ENCODE measurements at regions not wholly inside any gene's neighbourhood (a gene's known extent, or its start where the extent isn't known, plus 50 kb on each side); places are given as distances from the start of the nearest gene placed in this dataset.

DNA sequence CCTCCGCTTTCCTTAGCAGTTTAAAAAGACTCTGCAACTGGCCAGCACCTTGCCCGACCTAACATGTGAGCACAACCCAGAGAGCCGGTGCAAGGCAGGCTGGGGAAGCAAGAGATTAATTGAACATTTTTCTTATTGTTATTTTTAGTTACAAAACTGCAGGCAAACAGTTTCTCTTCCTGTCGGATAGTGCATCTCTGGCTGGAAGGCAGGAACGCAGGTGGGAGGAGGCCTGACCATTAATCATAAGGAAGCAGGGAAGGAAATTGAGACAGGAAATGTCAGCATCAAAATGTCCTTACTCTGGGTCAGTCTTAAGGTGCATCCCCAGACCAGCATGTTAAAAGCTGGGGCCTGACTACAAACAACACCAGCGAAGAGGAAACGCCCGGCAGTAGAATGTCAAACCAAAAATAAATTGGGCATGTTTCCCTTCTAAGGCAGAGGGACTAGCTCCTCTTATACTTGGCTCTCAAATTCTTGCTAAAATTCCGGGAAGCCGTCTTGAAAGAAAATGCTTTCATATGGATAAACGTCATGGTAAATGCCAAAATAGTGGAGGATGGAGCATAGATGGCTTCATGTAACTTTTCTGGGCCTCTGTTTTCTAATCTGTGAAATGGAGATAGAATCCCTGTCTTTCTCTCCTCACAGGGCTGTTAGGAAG is 226.8 kb downstream of the RAP2A start:
- H3K36me3 ChIP-seq (ENCODE audit: insufficient read depth, low read length): no peaks in the 10 kb centered on the region
- no peak overlapping the region for H3K4me2 ChIP-seq (ENCODE audit: low read length)
- no peak for TF ChIP-seq EZH2 (IDR thresholded peaks at IDR 0.05; ENCODE audit: borderline replicate concordance, low read length)
- TF ChIP-seq, protein P1, sequence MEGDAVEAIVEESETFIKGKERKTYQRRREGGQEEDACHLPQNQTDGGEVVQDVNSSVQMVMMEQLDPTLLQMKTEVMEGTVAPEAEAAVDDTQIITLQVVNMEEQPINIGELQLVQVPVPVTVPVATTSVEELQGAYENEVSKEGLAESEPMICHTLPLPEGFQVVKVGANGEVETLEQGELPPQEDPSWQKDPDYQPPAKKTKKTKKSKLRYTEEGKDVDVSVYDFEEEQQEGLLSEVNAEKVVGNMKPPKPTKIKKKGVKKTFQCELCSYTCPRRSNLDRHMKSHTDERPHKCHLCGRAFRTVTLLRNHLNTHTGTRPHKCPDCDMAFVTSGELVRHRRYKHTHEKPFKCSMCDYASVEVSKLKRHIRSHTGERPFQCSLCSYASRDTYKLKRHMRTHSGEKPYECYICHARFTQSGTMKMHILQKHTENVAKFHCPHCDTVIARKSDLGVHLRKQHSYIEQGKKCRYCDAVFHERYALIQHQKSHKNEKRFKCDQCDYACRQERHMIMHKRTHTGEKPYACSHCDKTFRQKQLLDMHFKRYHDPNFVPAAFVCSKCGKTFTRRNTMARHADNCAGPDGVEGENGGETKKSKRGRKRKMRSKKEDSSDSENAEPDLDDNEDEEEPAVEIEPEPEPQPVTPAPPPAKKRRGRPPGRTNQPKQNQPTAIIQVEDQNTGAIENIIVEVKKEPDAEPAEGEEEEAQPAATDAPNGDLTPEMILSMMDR (IDR thresholded peaks at IDR 0.05; ENCODE audit: low read length): no peak
- H3K9me3 ChIP-seq (ENCODE audit: low read length): no peaks in the 10 kb centered on the region
- no peak overlapping the region for H2AFZ ChIP-seq (ENCODE audit: low read length)
- H3K4me3 ChIP-seq (ENCODE audit: low read depth, low read length, poor library complexity, severe bottlenecking): no peak overlapping the region
- no peaks in the 10 kb centered on the region for H4K20me1 ChIP-seq (ENCODE audit: insufficient read depth, low read length)
- no peak overlapping the region for H3K9ac ChIP-seq (ENCODE audit: low read length)
- no peaks in the 10 kb centered on the region for H3K9me2 ChIP-seq (ENCODE audit: low read depth, low read length)
- no peak overlapping the region for H3K27ac ChIP-seq (ENCODE audit: low read depth, low read length, poor library complexity, severe bottlenecking)
- no peaks in the 10 kb centered on the region for H3K4me1 ChIP-seq (ENCODE audit: insufficient read depth, low read length, severe bottlenecking)
- H3K27me3 ChIP-seq (ENCODE audit: insufficient read depth, low read length): no peaks in the 10 kb centered on the region; the same call in 1 of the 2 replicates
- H3K79me2 ChIP-seq (ENCODE audit: insufficient read depth, low read length): no peaks in the 10 kb centered on the region
- no peaks in the 10 kb centered on the region for H3F3A ChIP-seq (ENCODE audit: insufficient read depth, low read length)

DNA sequence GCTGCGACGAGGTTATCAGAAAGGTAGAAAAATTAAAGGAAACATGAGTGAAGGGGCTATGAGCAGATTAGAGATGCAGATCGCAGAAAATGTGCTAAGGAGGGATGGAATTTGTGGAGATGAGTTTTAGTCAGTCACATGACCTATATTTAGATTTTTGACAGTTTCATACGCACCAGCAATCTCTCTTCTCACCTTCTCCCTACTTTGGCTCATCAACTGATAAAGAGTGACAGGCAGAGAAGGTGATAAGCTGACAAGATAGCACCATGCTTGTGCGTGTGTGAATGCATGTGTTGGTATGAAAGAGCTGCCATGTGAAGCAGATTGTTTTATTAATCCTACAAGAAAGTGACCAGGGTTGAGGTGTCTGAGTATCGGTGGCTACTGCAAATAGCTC is 252.6 kb downstream of the RAP2A start:
- H3K4me2 ChIP-seq (ENCODE audit: low read length): no peak overlapping the region
- no peaks in the 10 kb centered on the region for H3K4me1 ChIP-seq (ENCODE audit: insufficient read depth, low read length, severe bottlenecking)
- H3K27ac ChIP-seq (ENCODE audit: low read depth, low read length, poor library complexity, severe bottlenecking): no peak overlapping the region
- H3K27me3 ChIP-seq (ENCODE audit: insufficient read depth, low read length): no peaks in the 10 kb centered on the region
- H3K4me3 ChIP-seq (ENCODE audit: low read depth, low read length, poor library complexity, severe bottlenecking): no peak overlapping the region
- no peaks in the 10 kb centered on the region for H3K79me2 ChIP-seq (ENCODE audit: insufficient read depth, low read length)
- H3K9ac ChIP-seq (ENCODE audit: low read length): no peak overlapping the region
- no peaks in the 10 kb centered on the region for H3K9me3 ChIP-seq (ENCODE audit: low read length)
- no peaks in the 10 kb centered on the region for H3K9me2 ChIP-seq (ENCODE audit: low read depth, low read length)
- H2AFZ ChIP-seq (ENCODE audit: low read length): no peak overlapping the region
- no peaks in the 10 kb centered on the region for H4K20me1 ChIP-seq (ENCODE audit: insufficient read depth, low read length)
- no peaks in the 10 kb centered on the region for H3F3A ChIP-seq (ENCODE audit: insufficient read depth, low read length)
- TF ChIP-seq, protein P1 (IDR thresholded peaks at IDR 0.05; ENCODE audit: low read length): no peak
- no peak for TF ChIP-seq EZH2 (IDR thresholded peaks at IDR 0.05; ENCODE audit: borderline replicate concordance, low read length)
- H3K36me3 ChIP-seq (ENCODE audit: insufficient read depth, low read length): no peaks in the 10 kb centered on the region

DNA sequence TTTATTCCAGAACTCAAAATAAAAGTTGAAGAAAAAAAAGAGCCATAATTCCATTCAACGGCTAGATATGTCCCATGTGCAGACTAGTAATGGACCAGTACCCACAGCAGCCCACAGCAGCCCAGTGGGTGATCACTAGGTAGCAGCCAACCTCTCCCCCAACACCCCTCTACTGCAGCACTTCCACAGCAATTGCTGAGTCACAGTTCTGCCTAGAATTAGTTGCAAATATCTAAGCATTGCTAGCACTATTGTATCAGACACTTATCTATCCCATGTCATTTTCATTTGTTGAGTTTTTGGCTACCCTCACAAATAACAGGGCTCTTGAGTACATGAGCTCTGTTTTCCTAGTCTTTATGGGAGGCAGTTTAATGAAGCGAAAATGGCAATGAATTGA is 258.7 kb downstream of the RAP2A start:
- H3K9me2 ChIP-seq (ENCODE audit: low read depth, low read length): no peaks in the 10 kb centered on the region
- no peak overlapping the region for H3K27ac ChIP-seq (ENCODE audit: low read depth, low read length, poor library complexity, severe bottlenecking)

More for the DNA sequence above, 258.7 kb downstream of the RAP2A start:
- Histone ChIP-seq H3K9ac (ENCODE audit: low read length) (no peak overlapping the region), H4K20me1 (ENCODE audit: insufficient read depth, low read length) (no peaks in the 10 kb centered on the region), H3K79me2 (ENCODE audit: insufficient read depth, low read length) (no peaks in the 10 kb centered on the region), H3K27me3 (ENCODE audit: insufficient read depth, low read length) (no peaks in the 10 kb centered on the region), H3K4me2 (ENCODE audit: low read length) (no peak overlapping the region), H3K9me3 (ENCODE audit: low read length) (no peaks in the 10 kb centered on the region), H3K4me3 (ENCODE audit: low read depth, low read length, poor library complexity, severe bottlenecking) (no peak overlapping the region), H3F3A (ENCODE audit: insufficient read depth, low read length) (no peaks in the 10 kb centered on the region), H3K4me1 (ENCODE audit: insufficient read depth, low read length, severe bottlenecking) (no peaks in the 10 kb centered on the region), H2AFZ (ENCODE audit: low read length) (no peak overlapping the region), H3K36me3 (ENCODE audit: insufficient read depth, low read length) (no peaks in the 10 kb centered on the region)
- no peak for TF ChIP-seq EZH2 (IDR thresholded peaks at IDR 0.05; ENCODE audit: borderline replicate concordance, low read length)
- TF ChIP-seq, protein P1 (IDR thresholded peaks at IDR 0.05; ENCODE audit: low read length): no peak

Measured in OCI-LY1 (cell line).